Aorta (tissue), 5 donors: ENCODE measurements at regions not wholly inside any gene's neighbourhood (a gene's known extent, or its start where the extent isn't known, plus 50 kb on each side); places are given as distances from the start of the nearest gene placed in this dataset.

Experiments used
- ATAC-seq: fragments of 200-7000 bp; cut with Tn5 transposase; one replicate; pipeline ENCODE4 v1.9.1; 2022; ENCODE audit warnings: moderate library complexity; ENCODE audit not compliant: low FRiP score
- DNase-seq, 2 donors: peaks; one replicate each; pipeline ENCODE4 v3.0.0-alpha.2; 2020
- H3K27ac ChIP-seq, 2 donors: one replicate each; pipeline ENCODE4 v1.5.1; 2013; ENCODE audit warnings: low read length in 2 of 2, mild to moderate bottlenecking in 2 of 2, moderate library complexity in 2 of 2, control low read depth in 1 of 2, inconsistent platforms in 1 of 2, low read depth in 1 of 2
- H3K27me3 ChIP-seq, 2 donors: one replicate each; pipeline ENCODE4 v1.6.1; 2013; ENCODE audit warnings: control low read depth in 1 of 2, low read length in 1 of 2, mild to moderate bottlenecking in 1 of 2, moderate library complexity in 1 of 2; ENCODE audit not compliant: insufficient read depth in 2 of 2, control insufficient read depth in 1 of 2
- H3K36me3 ChIP-seq, 2 donors: one replicate each; pipeline ENCODE4 v1.6.1; 2013; ENCODE audit warnings: control low read depth in 1 of 2, low read length in 1 of 2, mild to moderate bottlenecking in 1 of 2; ENCODE audit not compliant: insufficient read depth in 2 of 2, control insufficient read depth in 1 of 2
- H3K4me1 ChIP-seq, 2 donors: one replicate each; pipeline ENCODE4 v1.6.1; 2013; ENCODE audit warnings: low read length in 2 of 2, control low read depth in 1 of 2, mild to moderate bottlenecking in 1 of 2, moderate library complexity in 1 of 2; ENCODE audit not compliant: insufficient read depth in 2 of 2, control insufficient read depth in 1 of 2
- H3K4me3 ChIP-seq, 2 donors: one replicate each; pipeline ENCODE4 v1.5.1; 2013; ENCODE audit warnings: low read length in 2 of 2, control low read depth in 1 of 2, mild to moderate bottlenecking in 1 of 2
- H3K9me3 ChIP-seq: one replicate; pipeline ENCODE4 v1.6.1; 2013; ENCODE audit warnings: mild to moderate bottlenecking, low read length; ENCODE audit not compliant: control insufficient read depth
- WGBS, 2 donors: extraction: QIAGEN DNeasy Blood & Tissue Kit; methylation state at CpG; one replicate each; pipeline ENCODE4 v1.1.7; 2013; 5-methylcytosine and 5-hydroxymethylcytosine counted together
- intact Hi-C, 2 donors: fragments of 100-400 bp; cut with DNase I; formaldehyde crosslinking; loops; one replicate each; pipeline versions ENCODE4 v1.14.2 to v1.15.0; 2022
- donor health status: healthy with polysubstance abuse.
- donor health status: Bipolar disorder and iron deficiency.
- donor health status: DM: no; HTN: no; CAD: no.
- donor health status: DM: no; HTN: no; CAD: no.
- donor health status: DM: yes; HTN: yes; CAD: no.

DNA sequence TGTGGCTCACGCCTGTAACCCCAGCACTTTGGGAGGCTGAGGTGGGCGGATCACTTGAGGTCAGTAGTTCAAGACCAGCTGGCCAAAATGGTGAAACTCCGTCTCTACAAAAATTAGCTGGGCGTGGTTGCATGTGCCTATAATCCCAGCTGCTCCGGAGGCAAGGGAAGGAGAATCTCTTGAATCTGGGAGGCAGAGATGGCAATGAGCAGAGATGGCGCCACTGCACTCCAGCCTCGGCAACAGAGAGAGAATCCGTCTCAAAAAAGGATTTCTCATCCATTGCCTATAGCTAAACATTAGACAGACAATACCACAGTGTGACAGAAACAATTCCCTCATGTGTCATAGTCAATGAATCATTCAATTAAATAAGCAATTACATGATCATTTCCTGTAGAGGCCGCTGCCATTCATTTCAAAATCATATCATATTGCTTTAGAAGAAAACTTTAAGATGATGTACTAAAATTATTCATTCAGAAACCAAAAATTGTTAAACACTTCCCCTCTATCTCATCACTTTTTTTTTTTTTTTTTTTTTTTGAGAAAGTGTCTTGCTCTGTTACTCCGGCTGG lies 69.5 kb upstream of the TGIF1 start:
- DNase-seq (no peak), ATAC-seq (no peak)
- 69 to 75% methylated on average over 10 of the region's 10 CpGs for WGBS, 2 donors
- no peak overlapping the region for H3K27ac ChIP-seq
- no peaks in the 10 kb centered on the region for H3K36me3 ChIP-seq
- no peaks in the 10 kb centered on the region for H3K4me1 ChIP-seq
- intact Hi-C loops: no loop called here
- no peak overlapping the region for H3K4me3 ChIP-seq
- H3K27me3 ChIP-seq: no peaks in the 10 kb centered on the region
- H3K9me3 ChIP-seq: no peaks in the 10 kb centered on the region

GRCh38 chr18:3383381-3383915 lies 66.5 kb upstream of the TGIF1 start:
- 50 to 51% methylated on average over 5 of the region's 5 CpGs for WGBS, 2 donors
- H3K27me3 ChIP-seq: no peaks in the 10 kb centered on the region
- intact Hi-C loops: no loop called here
- ATAC-seq (no peak), DNase-seq (no peak)
- no peaks in the 10 kb centered on the region for H3K4me1 ChIP-seq
- H3K4me3 ChIP-seq: no peak overlapping the region
- no peaks in the 10 kb centered on the region for H3K9me3 ChIP-seq
- H3K36me3 ChIP-seq: no peaks in the 10 kb centered on the region
- no peak overlapping the region for H3K27ac ChIP-seq

DNA sequence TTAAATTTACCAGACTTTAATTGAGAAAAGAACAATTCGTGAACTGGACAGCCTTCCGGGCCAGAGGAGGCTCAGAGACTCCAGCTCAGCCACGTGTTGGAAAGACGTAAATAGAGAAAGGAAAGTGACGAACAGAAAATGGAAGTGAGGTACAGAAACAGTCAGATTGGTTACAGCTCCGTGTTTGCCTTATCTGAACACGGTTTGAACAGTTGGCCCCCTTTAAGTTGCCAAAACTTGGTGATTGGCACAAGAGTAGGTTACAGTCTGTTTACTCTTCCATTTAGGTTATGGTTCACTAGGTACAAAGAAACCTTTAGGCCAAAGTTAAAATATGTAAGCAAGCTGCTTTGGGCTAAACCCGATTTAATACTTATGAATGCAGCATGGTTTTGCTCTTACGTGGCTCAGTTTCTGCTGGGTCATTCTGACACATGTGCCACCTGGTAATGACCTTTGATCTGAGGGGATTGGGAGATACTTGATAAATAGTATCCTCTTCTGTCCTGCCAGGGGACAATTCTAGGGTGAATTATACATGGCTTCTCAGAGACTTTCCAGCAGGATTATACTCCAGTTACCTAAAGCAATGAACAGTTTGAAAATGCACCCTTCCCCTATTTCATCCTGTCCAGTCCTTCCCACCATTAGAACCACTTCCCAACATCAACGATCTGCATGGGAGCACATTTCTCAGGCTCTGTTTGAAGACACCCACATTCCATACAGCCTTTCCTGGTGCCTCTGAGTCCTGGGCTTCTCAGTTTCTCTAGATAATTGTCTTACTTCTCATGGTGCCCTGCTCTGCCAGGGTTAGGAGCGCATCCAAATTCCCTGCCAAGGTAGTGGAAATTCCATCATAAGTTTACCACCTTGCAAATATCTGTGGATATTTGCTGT lies 65.1 kb upstream of the TGIF1 start:
- Histone ChIP-seq H3K36me3 (no peaks in the 10 kb centered on the region), H3K9me3 (peaks cover under 1% of the 10 kb centered on the region), H3K4me1 (no peaks in the 10 kb centered on the region), H3K27ac (no peak overlapping the region), H3K27me3 (no peaks in the 10 kb centered on the region), H3K4me3 (no peak overlapping the region)
- intact Hi-C loops: no loop called here
- no peak for DNase-seq
- 82 to 83% methylated on average over 11 of the region's 11 CpGs for WGBS, 2 donors
- ATAC-seq: no peak

DNA sequence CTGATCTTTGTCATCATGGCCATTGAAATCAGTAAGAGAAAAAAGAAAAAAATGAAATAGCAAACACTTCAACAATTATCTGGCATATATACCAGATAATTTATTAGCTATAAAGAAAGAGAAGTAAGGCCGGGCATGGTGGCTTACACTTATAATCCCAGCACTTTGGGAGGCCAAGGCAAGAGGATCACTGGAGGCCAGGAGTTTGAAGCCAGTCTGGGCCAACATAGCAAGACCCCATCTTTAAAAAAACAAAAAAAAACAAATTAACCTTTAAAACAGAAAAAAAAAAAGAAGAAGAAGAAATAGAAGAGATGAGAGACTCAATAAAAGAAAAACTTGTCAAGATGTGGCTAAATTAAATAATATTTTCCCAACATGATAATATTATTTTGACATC lies 61.6 kb upstream of the TGIF1 start:
- no peak overlapping the region for H3K4me3 ChIP-seq
- H3K36me3 ChIP-seq: no peaks in the 10 kb centered on the region
- H3K27ac ChIP-seq: no peak overlapping the region
- no peaks in the 10 kb centered on the region for H3K4me1 ChIP-seq
- no peak for ATAC-seq
- no peak for DNase-seq
- intact Hi-C loops: no loop called here
- 91 to 94% methylated on average over 1 of the region's 1 CpG for WGBS, 2 donors
- H3K27me3 ChIP-seq: no peaks in the 10 kb centered on the region
- peaks cover 5% of the 10 kb centered on the region for H3K9me3 ChIP-seq

DNA sequence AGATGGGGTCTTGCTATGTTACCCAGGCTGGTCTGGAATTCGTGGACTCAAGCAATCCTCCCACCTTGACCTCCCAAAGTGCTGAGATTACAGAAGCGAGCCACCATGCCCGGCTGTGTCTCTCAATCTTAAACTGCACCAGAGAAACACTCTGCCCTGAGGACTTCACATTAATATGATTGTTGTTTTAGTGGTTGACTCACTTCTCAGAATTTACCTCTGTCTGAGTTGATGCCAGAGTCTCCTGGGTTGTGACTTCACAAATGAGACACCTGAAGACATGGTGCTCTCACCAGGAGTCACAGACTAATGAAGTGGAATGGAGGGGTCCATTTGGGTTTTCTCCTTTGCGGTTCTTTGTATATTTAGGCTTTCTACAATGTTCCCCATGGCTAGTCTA lies 61.0 kb upstream of the TGIF1 start:
- H3K9me3 ChIP-seq: peaks cover 5% of the 10 kb centered on the region
- no peaks in the 10 kb centered on the region for H3K4me1 ChIP-seq
- no peak overlapping the region for H3K4me3 ChIP-seq
- DNase-seq (no peak), ATAC-seq (no peak)
- H3K27ac ChIP-seq: no peak overlapping the region
- H3K27me3 ChIP-seq: no peaks in the 10 kb centered on the region
- H3K36me3 ChIP-seq: no peaks in the 10 kb centered on the region
- intact Hi-C loops: no loop called here
- WGBS, 2 donors: 57 to 74% methylated on average over 4 of the region's 4 CpGs

GRCh38 chr18:3389977-3390376 lies 60.0 kb upstream of the TGIF1 start:
- intact Hi-C loops: no loop called here
- Histone ChIP-seq H3K27ac (no peak overlapping the region), H3K27me3 (no peaks in the 10 kb centered on the region), H3K9me3 (peaks cover 10% of the 10 kb centered on the region), H3K4me3 (no peak overlapping the region), H3K36me3 (no peaks in the 10 kb centered on the region), H3K4me1 (no peaks in the 10 kb centered on the region)
- DNase-seq (no peak), ATAC-seq (no peak)
- WGBS, 2 donors: 86 to 93% methylated on average over 3 of the region's 3 CpGs

GRCh38 chr18:3391704-3392466 lies 58.1 kb upstream of the TGIF1 start:
- no peak for DNase-seq
- Histone ChIP-seq H3K9me3 (peaks cover 11% of the 10 kb centered on the region), H3K4me3 (no peak overlapping the region), H3K27ac (no peak overlapping the region), H3K36me3 (no peaks in the 10 kb centered on the region), H3K4me1 (no peaks in the 10 kb centered on the region), H3K27me3 (no peaks in the 10 kb centered on the region)
- ATAC-seq: no peak
- intact Hi-C loops: no loop called here
- 66 to 79% methylated on average over 5 of the region's 5 CpGs for WGBS, 2 donors

- DNase-seq: no peak
- intact Hi-C loops: no loop called here
- no peak for ATAC-seq
- Histone ChIP-seq H3K4me3 (no peak overlapping the region), H3K36me3 (no peaks in the 10 kb centered on the region), H3K9me3 (peaks cover 11% of the 10 kb centered on the region), H3K27ac (no peak overlapping the region), H3K27me3 (no peaks in the 10 kb centered on the region), H3K4me1 (no peaks in the 10 kb centered on the region)
- WGBS, 2 donors: 78 to 80% methylated on average over 2 of the region's 2 CpGs
Observed at GRCh38 chr18:3392467-3392855, 57.5 kb upstream of the TGIF1 start.
